ENCODE measurements at regions not wholly inside any gene's neighbourhood (a gene's known extent, or its start where the extent isn't known, plus 50 kb on each side); places are given as distances from the start of the nearest gene placed in this dataset.

GRCh38 chr1:244271691-244272308 is 179.9 kb downstream of the ADSS2 start:
- TF ChIP-seq CTCF (IDR thresholded peaks at IDR 0.05) = no peak
- TF ChIP-seq POLR2A (IDR thresholded peaks at IDR 0.05) = no peak

Data from vagina (tissue), 2 donors.